Smooth muscle cell (in vitro differentiated cells): ENCODE measurements at regions not wholly inside any gene's neighbourhood (a gene's known extent, or its start where the extent isn't known, plus 50 kb on each side); places are given as distances from the start of the nearest gene placed in this dataset.

Source experiments
- DNase-seq: peaks from one replicate; lab custom pipeline; 2025; ENCODE audit not compliant: unreplicated experiment; lab: John Stamatoyannopoulos, UW
- H2AFZ ChIP-seq: fragments of 200-600 bp; sonication (generic); 2 replicates; pipeline ENCODE4 v1.6.0; 2016; ENCODE audit warnings: antibody characterized with exemption, low read depth, mild to moderate bottlenecking
- H3F3A ChIP-seq: fragments of 200-600 bp; sonication (generic); 2 replicates; pipeline ENCODE4 v1.6.0; 2017; ENCODE audit warnings: antibody characterized with exemption, low read depth
- H3K27ac ChIP-seq: fragments of 200-600 bp; sonication (generic); 2 replicates; pipeline ENCODE4 v1.5.1; 2016; ENCODE audit warnings: low read depth, mild to moderate bottlenecking
- H3K27me3 ChIP-seq: fragments of 200-600 bp; sonication (generic); 2 replicates; pipeline ENCODE4 v1.6.1; 2016; ENCODE audit warnings: low read depth, mild to moderate bottlenecking
- H3K36me3 ChIP-seq: fragments of 200-600 bp; sonication (generic); 2 replicates; pipeline ENCODE4 v1.5.1; 2016; ENCODE audit warnings: low read depth
- H3K4me1 ChIP-seq: fragments of 200-600 bp; sonication (generic); 2 replicates; pipeline ENCODE4 v1.5.1; 2016; ENCODE audit warnings: low read depth
- H3K4me2 ChIP-seq: fragments of 200-600 bp; sonication (generic); 2 replicates; pipeline ENCODE4 v1.6.0; 2016; ENCODE audit warnings: mild to moderate bottlenecking
- H3K4me3 ChIP-seq: fragments of 200-600 bp; sonication (generic); 2 replicates; pipeline ENCODE4 v1.5.1; 2016; ENCODE audit warnings: mild to moderate bottlenecking
- H3K79me2 ChIP-seq: fragments of 200-600 bp; sonication (generic); 2 replicates; pipeline ENCODE4 v1.6.0; 2016; ENCODE audit warnings: low read depth, mild to moderate bottlenecking
- H3K9ac ChIP-seq: fragments of 200-600 bp; sonication (generic); 2 replicates; pipeline ENCODE4 v1.6.0; 2016; ENCODE audit warnings: low read depth
- H3K9me3 ChIP-seq: fragments of 200-600 bp; sonication (generic); replicated peaks from 2 replicates; pipeline ENCODE4 v1.5.1; 2016; ENCODE audit warnings: low read depth
- H4K20me1 ChIP-seq: fragments of 200-600 bp; sonication (generic); 2 replicates; pipeline ENCODE4 v1.6.0; 2016; ENCODE audit warnings: low read depth
- CTCF ChIP-seq: fragments of 200-600 bp; sonication (generic); IDR thresholded peaks from 2 replicates; pipeline ENCODE4 v1.5.1; 2017; ENCODE audit warnings: borderline replicate concordance, mild to moderate bottlenecking, antibody characterized with exemption; ENCODE audit not compliant: insufficient read depth, poor library complexity, severe bottlenecking
- WGBS: methylation state at CpG from one replicate; pipeline ENCODE4 v1.1.7; 2016; ENCODE audit warnings: low lambda C conversion rate; 5-methylcytosine and 5-hydroxymethylcytosine counted together

GRCh38 chr2:235238537-235238936 is 255.3 kb upstream of the AGAP1 start:
- 36% methylated on average over 3 of the region's 3 CpGs for WGBS
- no peak for TF ChIP-seq CTCF

DNA sequence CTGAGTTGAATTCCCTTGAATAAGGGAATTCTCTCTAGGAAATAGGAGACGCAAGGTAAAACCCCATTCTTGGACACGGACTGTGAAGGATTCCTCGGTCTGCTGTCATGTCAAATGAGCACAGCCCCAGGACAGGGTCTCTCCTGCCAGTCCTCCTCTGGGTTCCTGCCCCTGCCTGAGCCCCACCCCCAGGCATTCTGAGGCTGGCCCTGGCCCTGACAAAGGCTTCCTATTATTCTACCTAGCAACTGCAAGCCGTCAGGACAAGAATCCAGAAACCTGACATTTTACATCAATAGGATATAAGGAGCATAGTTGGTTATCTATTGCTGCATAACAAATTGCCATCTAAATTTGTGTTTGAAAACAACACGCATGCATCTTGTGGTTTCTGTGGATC is 253.3 kb upstream of the AGAP1 start:
- Histone ChIP-seq H3K27me3 (no peaks in the 10 kb centered on the region), H3K79me2 (no peaks in the 10 kb centered on the region), H3K27ac (no peak overlapping the region), H3F3A (peaks cover 9% of the 10 kb centered on the region), H2AFZ (no peak overlapping the region), H3K4me2 (no peak overlapping the region), H3K9me3 (no peaks in the 10 kb centered on the region), H3K4me3 (no peak overlapping the region), H3K4me1 (no peaks in the 10 kb centered on the region), H4K20me1 (no peaks in the 10 kb centered on the region), H3K36me3 (no peaks in the 10 kb centered on the region), H3K9ac (no peak overlapping the region)
- no peak for TF ChIP-seq CTCF
- no peak for DNase-seq
- 71% methylated on average over 5 of the region's 5 CpGs for WGBS

More at GRCh38 chr2:235238537-235238936, 255.3 kb upstream of the AGAP1 start:
- H3K9me3 ChIP-seq = no peaks in the 10 kb centered on the region
- H2AFZ ChIP-seq = no peak overlapping the region
- no peak for DNase-seq
- H3K79me2 ChIP-seq = no peaks in the 10 kb centered on the region
- H3K4me3 ChIP-seq = no peak overlapping the region
- no peak overlapping the region for H3K27ac ChIP-seq
- H3K36me3 ChIP-seq = no peaks in the 10 kb centered on the region
- no peak overlapping the region for H3K9ac ChIP-seq
- no peaks in the 10 kb centered on the region for H3K27me3 ChIP-seq
- no peaks in the 10 kb centered on the region for H4K20me1 ChIP-seq
- no peaks in the 10 kb centered on the region for H3F3A ChIP-seq
- H3K4me1 ChIP-seq = no peaks in the 10 kb centered on the region
- no peak overlapping the region for H3K4me2 ChIP-seq

- TF ChIP-seq CTCF = no peak
- 13% methylated on average over 8 of the region's 8 CpGs for WGBS
- peak overlapping the region; percentile 35 for H3K9ac ChIP-seq
- H3K27ac ChIP-seq = peak overlapping the region; percentile 77
- H3K4me3 ChIP-seq = no peak overlapping the region
- peak overlapping the region; percentile 32 for H3K4me2 ChIP-seq
- H3K27me3 ChIP-seq = no peaks in the 10 kb centered on the region
- H3K36me3 ChIP-seq = no peaks in the 10 kb centered on the region
- no peak for DNase-seq
- H3K9me3 ChIP-seq = no peaks in the 10 kb centered on the region
- H2AFZ ChIP-seq = no peak overlapping the region
- no peaks in the 10 kb centered on the region for H3K4me1 ChIP-seq
- H3K79me2 ChIP-seq = no peaks in the 10 kb centered on the region
- no peaks in the 10 kb centered on the region for H4K20me1 ChIP-seq
- peaks cover 9% of the 10 kb centered on the region for H3F3A ChIP-seq
These were observed 249.3 kb upstream of the AGAP1 start for GRCh38 chr2:235244255-235245220.

DNA sequence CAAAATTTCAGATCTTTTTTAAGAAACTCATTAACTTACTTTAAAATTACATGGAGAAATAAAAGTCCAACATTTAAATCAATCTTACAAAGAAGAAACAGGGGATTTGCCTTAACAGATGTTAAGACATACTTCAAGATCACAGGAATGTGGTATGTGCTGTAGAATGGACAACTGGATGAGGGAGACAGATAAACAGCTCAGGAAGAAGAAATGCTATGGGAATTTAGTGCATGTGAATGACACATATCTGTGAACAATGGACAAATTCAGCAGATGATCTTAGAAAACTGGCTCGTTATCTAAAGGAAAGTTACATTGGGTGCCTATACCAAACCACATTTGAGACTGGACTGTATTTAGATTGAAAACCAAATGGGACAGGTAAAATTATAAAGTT is 246.8 kb upstream of the AGAP1 start:
- H3K4me1 ChIP-seq = no peaks in the 10 kb centered on the region
- no peak for TF ChIP-seq CTCF
- no peak overlapping the region for H3K4me3 ChIP-seq
- no peak overlapping the region for H3K9ac ChIP-seq
- H3F3A ChIP-seq = peaks cover 9% of the 10 kb centered on the region
- no peaks in the 10 kb centered on the region for H3K27me3 ChIP-seq
- DNase-seq = no peak
- no peaks in the 10 kb centered on the region for H3K79me2 ChIP-seq
- H2AFZ ChIP-seq = no peak overlapping the region
- 88% methylated on average over 1 of the region's 1 CpG for WGBS
- no peak overlapping the region for H3K27ac ChIP-seq
- H3K36me3 ChIP-seq = no peaks in the 10 kb centered on the region
- no peak overlapping the region for H3K4me2 ChIP-seq
- no peaks in the 10 kb centered on the region for H3K9me3 ChIP-seq
- H4K20me1 ChIP-seq = no peaks in the 10 kb centered on the region
